Calu3 (cell line): ENCODE measurements at regions not wholly inside any gene's neighbourhood (a gene's known extent, or its start where the extent isn't known, plus 50 kb on each side); places are given as distances from the start of the nearest gene placed in this dataset.

ENCODE experiments used
- BruUV-seq: library from RNA; stranded (reverse); fragments of 400-500 nt; replicated peaks from 2 replicates; lab custom pipeline; 2021; lab: Mats Ljungman, UMichigan
- CTCF ChIA-PET: fragments of 300-600 bp; sonication (Branson Sonifier 250); formaldehyde crosslinking; loops from one replicate; lab custom pipeline; 2022; ENCODE audit warnings: antibody characterized with exemption; lab: Charles Lee
- DNase-seq: peaks from one replicate; pipeline ENCODE4 v3.0.0; 2022
- H3K27ac Mint-ChIP-seq: one replicate; pipeline ENCODE4 v1.8.0; 2022; ENCODE audit warnings: mixed read lengths; ENCODE audit not compliant: unreplicated experiment
- H3K27me3 Mint-ChIP-seq: one replicate; pipeline ENCODE4 v1.8.0; 2022; ENCODE audit warnings: mixed read lengths; ENCODE audit not compliant: unreplicated experiment
- H3K36me3 Mint-ChIP-seq: one replicate; pipeline ENCODE4 v1.8.0; 2022; ENCODE audit warnings: mild to moderate bottlenecking, moderate library complexity, mixed read lengths; ENCODE audit not compliant: insufficient read depth, unreplicated experiment
- H3K4me1 Mint-ChIP-seq: one replicate; pipeline ENCODE4 v1.8.0; 2022; ENCODE audit warnings: mild to moderate bottlenecking, low read depth, mixed read lengths; ENCODE audit not compliant: unreplicated experiment
- H3K4me3 Mint-ChIP-seq: one replicate; pipeline ENCODE4 v1.8.0; 2022; ENCODE audit warnings: mild to moderate bottlenecking, low read depth, moderate library complexity, mixed read lengths; ENCODE audit not compliant: unreplicated experiment
- H3K9me3 Mint-ChIP-seq: one replicate; pipeline ENCODE4 v1.8.0; 2022; ENCODE audit warnings: low read depth, mixed read lengths; ENCODE audit not compliant: unreplicated experiment
- intact Hi-C: fragments of 100-400 bp; cut with micrococcal nuclease; formaldehyde crosslinking; loops from one replicate; pipeline ENCODE4 v1.10.0; 2022; ENCODE audit not compliant: unreplicated experiment
- TF ChIP-seq, protein P1 (sequence below): fragments of 200-600 bp; IDR thresholded peaks from one replicate; pipeline ENCODE4 v1.8.0; 2022; ENCODE audit warnings: antibody characterized with exemption; ENCODE audit not compliant: unreplicated experiment

DNA sequence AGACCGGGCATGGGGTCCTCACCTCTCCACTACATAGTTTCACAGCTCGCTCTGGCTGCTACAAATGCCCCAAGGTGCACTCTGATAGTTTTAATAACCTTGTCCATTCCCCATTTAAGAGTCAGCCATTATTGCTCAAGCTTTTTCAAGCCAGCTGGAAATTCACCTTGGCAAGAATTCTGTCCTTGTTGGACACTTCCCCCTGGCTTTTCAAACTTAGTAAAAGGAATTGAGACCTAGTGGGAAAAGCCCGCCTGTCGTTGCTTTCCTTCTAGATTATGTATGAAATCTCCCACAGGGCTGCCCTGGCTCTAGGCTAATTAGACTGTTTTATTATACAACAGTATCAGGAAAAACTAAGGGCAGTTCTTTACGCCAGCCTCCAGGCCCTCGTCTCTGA lies 293.7 kb upstream of the GADL1 start:
- H3K36me3 Mint-ChIP-seq: no peaks in the 10 kb centered on the region
- CTCF ChIA-PET: no interaction called here

DNA sequence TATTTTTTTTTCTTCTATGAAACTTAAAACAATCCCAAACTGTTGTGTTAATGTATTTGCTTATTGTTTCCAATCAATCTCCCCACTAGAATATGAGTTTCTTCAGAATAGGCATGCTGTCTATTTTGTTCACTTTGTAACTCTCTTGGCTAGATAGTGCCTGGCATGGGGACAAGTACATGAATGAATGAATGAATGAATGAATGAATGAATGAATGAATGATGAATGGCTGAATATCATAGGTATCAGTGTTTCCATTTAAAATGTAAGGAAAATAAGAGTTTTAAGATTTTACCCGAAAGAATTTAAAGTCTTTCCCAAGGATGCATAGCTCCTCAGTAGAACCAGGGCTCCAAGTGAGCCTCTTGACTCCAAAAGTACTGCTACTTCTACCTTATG lies 294.9 kb upstream of the GADL1 start:
- CTCF ChIA-PET: no interaction called here
- TF ChIP-seq, protein P1, sequence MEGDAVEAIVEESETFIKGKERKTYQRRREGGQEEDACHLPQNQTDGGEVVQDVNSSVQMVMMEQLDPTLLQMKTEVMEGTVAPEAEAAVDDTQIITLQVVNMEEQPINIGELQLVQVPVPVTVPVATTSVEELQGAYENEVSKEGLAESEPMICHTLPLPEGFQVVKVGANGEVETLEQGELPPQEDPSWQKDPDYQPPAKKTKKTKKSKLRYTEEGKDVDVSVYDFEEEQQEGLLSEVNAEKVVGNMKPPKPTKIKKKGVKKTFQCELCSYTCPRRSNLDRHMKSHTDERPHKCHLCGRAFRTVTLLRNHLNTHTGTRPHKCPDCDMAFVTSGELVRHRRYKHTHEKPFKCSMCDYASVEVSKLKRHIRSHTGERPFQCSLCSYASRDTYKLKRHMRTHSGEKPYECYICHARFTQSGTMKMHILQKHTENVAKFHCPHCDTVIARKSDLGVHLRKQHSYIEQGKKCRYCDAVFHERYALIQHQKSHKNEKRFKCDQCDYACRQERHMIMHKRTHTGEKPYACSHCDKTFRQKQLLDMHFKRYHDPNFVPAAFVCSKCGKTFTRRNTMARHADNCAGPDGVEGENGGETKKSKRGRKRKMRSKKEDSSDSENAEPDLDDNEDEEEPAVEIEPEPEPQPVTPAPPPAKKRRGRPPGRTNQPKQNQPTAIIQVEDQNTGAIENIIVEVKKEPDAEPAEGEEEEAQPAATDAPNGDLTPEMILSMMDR: no peak
- Mint-ChIP-seq H3K27ac (no peak overlapping the region), H3K36me3 (no peaks in the 10 kb centered on the region), H3K4me3 (no peak overlapping the region), H3K27me3 (no peaks in the 10 kb centered on the region), H3K4me1 (no peaks in the 10 kb centered on the region), H3K9me3 (no peaks in the 10 kb centered on the region)
- DNase-seq: no peak
- intact Hi-C loops: no loop called here
- BruUV-seq: no TSS peak

More for the DNA sequence above, 293.7 kb upstream of the GADL1 start:
- Mint-ChIP-seq H3K9me3 (no peaks in the 10 kb centered on the region), H3K27ac (no peak overlapping the region), H3K4me1 (no peaks in the 10 kb centered on the region), H3K27me3 (no peaks in the 10 kb centered on the region), H3K4me3 (no peak overlapping the region)
- TF ChIP-seq, protein P1: no peak
- no TSS peak for BruUV-seq
- DNase-seq: no peak
- intact Hi-C loops: no loop called here

DNA sequence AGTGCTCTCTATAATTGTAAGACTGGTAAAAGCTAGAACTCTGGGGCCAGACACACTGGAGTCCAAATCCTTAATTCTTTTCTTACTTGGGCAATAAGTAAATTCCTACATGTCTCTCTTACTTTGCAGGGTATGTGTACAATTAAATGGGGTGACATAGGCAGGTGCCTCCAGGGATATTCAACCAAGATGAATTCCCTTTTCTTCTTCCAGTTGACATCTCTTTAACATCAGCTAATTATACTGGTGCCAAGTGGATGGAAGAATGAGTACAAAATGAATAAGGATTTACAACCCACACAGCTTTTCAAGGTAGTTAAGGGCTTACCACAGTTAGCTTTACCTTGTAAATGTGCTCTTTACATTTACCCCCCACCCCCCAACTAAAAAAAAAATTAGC lies 295.5 kb upstream of the GADL1 start:
- CTCF ChIA-PET: interaction anchor here (1.0 kb wide), 1 partner anchor 14 kb away, joined by 4 read pairs; no protein-coding TSS in a partner anchor
- no peaks in the 10 kb centered on the region for H3K9me3 Mint-ChIP-seq
- intact Hi-C loops: no loop called here
- no peaks in the 10 kb centered on the region for H3K36me3 Mint-ChIP-seq
- H3K27ac Mint-ChIP-seq: no peak overlapping the region
- H3K4me1 Mint-ChIP-seq: no peaks in the 10 kb centered on the region
- DNase-seq: no peak
- TF ChIP-seq, protein P1: no peak
- H3K4me3 Mint-ChIP-seq: no peak overlapping the region
- no TSS peak for BruUV-seq
- H3K27me3 Mint-ChIP-seq: no peaks in the 10 kb centered on the region

DNA sequence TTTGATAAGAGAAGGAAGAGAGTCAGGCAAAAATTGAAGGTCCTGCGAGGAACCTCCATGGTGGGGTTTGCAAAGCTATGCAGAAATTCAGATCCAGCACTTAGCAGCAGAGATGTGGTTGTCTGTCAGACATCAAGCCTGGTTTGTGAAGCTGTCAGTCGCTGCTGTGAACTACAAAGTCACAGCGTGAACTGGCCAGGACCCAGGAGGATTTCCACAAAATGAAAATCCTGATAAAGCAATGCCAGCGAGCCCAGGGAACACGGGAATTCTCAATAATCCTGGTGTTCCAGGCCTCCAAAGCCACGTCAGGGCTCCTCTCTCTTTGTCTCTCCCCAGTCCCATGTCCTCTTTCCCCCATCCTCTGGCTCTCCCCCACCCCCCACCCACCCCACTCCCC lies 296.9 kb upstream of the GADL1 start:
- Mint-ChIP-seq H3K9me3 (no peaks in the 10 kb centered on the region), H3K4me3 (no peak overlapping the region), H3K4me1 (no peaks in the 10 kb centered on the region), H3K36me3 (no peaks in the 10 kb centered on the region), H3K27ac (no peak overlapping the region), H3K27me3 (no peaks in the 10 kb centered on the region)
- no TSS peak for BruUV-seq
- intact Hi-C loops: no loop called here
- DNase-seq: no peak
- CTCF ChIA-PET: no interaction called here
- TF ChIP-seq, protein P1: no peak
